ENCODE measurements at regions not wholly inside any gene's neighbourhood (a gene's known extent, or its start where the extent isn't known, plus 50 kb on each side); places are given as distances from the start of the nearest gene placed in this dataset.
"Not testable (repeated sequence)": the region's sequence is repeated elsewhere in the genome, so short reads cannot be mapped to it uniquely, and the experiment has no call there.

- DNase-seq (ENCODE audit: low spot score) = no peak
Measured at GRCh38 chr7:50251765-50252164, 52.8 kb upstream of the IKZF1 start.

DNA sequence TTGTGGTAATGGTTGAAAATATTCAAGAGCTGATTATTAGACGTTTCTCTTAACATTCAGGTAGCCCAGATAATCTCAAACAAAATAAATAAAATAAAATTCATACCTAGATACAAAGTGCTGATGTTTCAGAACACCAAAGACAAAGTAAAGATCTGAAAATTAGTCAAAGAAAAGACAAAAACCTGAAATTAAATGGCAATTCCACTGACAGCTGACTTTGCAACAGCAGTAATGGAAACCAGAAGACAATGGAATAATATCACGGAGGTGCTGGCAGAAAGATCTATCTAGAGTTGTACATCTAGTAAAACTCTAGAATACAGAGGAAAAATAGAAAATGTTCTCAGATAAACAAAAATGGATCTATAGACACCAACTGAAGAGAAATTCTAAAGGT, 58.0 kb upstream of the IKZF1 start:
- DNase-seq (ENCODE audit: low spot score) = no peak

DNA sequence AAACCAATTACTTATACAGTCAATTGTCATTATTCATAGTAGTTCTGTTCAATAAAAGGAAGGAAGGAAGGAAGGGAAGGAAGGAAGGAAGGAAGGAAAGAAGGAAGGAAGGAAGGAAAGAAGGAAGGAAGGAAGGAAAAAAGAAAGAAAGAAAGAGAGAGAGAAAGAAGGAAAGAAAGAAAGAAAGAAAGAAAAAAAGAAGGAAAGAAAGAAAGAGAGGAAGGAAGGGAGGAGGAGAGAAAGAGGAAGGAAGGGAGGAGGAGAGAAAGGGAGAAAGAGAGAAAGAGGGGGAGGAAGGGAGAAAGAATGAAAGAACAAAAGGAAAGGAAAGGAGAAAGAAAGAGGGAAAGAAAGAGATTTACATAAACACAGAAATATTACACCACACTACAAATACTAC, 62.4 kb upstream of the IKZF1 start:
- DNase-seq (ENCODE audit: low spot score) = not testable (repeated sequence)

DNA sequence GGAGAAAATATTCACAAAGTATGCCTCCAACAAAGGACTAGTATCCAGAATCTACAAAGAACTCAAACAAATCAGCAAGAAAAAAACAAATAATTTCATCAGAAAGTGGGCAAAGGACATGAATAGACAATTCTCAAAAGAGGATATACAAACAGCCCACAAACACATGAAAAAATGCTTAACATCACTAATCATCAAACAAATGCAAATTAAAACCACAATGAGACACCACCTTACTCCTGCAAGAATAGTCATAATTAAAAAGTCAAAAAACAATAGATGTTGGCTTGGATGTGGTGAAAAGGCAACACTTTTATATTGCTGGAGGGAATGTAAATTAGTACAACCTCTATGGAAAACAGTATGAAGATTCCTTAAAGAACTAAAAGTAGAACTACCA, 63.8 kb upstream of the IKZF1 start:
- DNase-seq (ENCODE audit: low spot score) = not testable (repeated sequence)

DNA sequence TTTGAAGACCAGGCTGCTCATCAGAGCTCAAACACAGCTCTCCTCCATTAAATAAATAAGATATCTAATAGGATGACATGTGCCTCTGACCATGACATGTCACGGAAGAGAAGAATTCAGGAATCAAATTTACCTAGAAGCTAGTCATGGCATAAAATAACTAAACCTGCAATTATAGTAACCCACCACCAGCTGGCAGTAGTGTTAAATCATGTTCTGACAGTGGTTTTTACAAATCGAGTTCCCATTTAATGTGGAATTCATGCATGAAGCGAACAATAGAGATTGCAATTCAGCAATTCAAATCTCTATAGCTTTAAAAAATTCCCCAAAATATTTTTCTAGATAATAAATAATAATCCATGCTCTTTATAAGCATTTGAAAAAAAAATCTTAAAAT, 74.6 kb upstream of the IKZF1 start:
- no peak for DNase-seq (ENCODE audit: low spot score)

DNA sequence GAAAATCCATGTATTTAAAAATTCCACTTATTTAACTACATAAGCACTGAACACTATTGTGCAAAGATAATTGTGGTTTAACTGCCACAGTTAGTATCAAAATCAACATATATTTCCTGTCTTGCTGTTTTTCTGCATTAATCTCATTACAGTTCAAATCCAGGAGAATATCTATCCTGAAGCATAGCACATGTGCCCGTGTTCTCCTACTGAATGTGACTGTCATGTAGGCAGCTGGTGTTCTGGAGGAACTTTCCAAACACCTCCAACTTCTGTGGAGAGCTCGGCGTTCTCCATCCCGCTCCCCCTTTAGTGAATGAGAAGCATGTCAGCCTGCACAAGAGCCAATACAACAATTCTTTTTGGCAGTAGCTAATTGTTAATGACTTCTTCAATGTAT, 76.4 kb upstream of the IKZF1 start:
- DNase-seq (ENCODE audit: low spot score) = no peak

- no peak for DNase-seq (ENCODE audit: low spot score)
Measured at GRCh38 chr7:50227726-50228125, 76.8 kb upstream of the IKZF1 start.

- DNase-seq (ENCODE audit: low spot score) = no peak
Measured at GRCh38 chr7:50226669-50227068, 77.8 kb upstream of the IKZF1 start.

GRCh38 chr7:50226145-50226544, 78.4 kb upstream of the IKZF1 start:
- DNase-seq (ENCODE audit: low spot score) = no peak

GRCh38 chr7:50221433-50221832, 83.1 kb upstream of the IKZF1 start:
- DNase-seq (ENCODE audit: low spot score) = no peak

GRCh38 chr7:50221028-50221427, 83.5 kb upstream of the IKZF1 start:
- DNase-seq (ENCODE audit: low spot score) = no peak

- no peak for DNase-seq (ENCODE audit: low spot score)
Measured at GRCh38 chr7:50220273-50220672, 84.2 kb upstream of the IKZF1 start.

GRCh38 chr7:50217821-50218281, 86.7 kb upstream of the IKZF1 start:
- DNase-seq (ENCODE audit: low spot score) = no peak

DNA sequence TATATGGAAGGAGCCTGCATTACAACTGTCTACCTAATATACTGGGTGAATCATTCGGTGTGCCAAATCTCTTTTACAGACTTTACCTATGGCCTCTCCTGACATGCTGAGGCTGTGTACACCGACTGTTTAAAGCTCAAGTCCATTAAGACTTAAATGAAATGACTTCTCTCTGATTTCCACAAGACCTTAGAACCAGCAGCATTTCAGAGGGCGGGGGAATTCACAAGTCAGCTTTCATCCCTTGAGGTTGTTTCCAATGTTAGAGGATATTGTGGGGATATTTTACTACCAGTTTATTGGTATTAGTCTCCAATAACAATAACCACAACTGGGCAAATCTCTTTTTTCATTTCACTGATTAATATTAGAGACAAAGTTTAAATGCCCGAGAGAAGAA, 87.1 kb upstream of the IKZF1 start:
- no peak for DNase-seq (ENCODE audit: low spot score)

DNA sequence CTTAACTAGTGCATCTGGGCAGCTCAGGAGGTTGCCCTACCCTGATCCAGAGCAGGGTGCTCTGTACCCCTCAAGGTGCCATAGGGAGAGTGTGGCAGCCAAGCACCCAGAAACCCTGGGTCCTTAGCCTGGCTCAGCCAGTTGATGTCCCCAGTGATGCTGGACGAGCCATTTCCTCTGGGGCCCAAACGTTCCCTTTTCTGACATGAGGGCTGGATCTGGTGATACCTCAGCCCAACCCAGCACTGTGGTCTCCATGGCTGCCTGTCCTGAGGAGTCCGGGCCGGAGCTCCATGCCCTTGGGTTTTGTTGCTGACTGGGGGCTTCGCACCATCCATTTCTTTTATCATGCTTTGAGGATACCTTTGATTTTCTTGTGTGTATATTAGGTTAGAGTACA, 87.9 kb upstream of the IKZF1 start:
- no peak for DNase-seq (ENCODE audit: low spot score)

DNA sequence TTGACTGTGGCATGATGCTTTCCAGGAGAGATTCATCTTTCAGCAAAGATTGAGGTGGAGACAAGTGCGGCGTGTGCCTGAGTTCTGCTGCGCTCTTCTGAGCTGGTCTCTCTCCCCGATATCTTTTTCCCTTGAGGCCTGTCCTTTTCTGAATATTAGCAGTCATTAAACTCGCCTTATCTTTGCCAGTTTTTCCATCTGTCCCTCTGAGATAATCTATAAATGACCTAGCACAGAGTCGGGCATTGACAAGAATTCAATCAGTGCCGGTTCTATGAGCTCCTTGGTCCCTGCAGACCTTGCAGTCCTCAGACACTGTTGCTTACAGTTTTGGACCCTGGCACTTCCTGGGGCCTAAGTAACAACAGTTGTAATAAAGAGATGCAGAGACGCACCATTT, 89.7 kb upstream of the IKZF1 start:
- DNase-seq (ENCODE audit: low spot score) = no peak

GRCh38 chr7:50214126-50214670, 90.3 kb upstream of the IKZF1 start:
- no peak for DNase-seq (ENCODE audit: low spot score)

- DNase-seq (ENCODE audit: low spot score) = no peak
Measured at GRCh38 chr7:50213622-50214017, 90.9 kb upstream of the IKZF1 start.

DNA sequence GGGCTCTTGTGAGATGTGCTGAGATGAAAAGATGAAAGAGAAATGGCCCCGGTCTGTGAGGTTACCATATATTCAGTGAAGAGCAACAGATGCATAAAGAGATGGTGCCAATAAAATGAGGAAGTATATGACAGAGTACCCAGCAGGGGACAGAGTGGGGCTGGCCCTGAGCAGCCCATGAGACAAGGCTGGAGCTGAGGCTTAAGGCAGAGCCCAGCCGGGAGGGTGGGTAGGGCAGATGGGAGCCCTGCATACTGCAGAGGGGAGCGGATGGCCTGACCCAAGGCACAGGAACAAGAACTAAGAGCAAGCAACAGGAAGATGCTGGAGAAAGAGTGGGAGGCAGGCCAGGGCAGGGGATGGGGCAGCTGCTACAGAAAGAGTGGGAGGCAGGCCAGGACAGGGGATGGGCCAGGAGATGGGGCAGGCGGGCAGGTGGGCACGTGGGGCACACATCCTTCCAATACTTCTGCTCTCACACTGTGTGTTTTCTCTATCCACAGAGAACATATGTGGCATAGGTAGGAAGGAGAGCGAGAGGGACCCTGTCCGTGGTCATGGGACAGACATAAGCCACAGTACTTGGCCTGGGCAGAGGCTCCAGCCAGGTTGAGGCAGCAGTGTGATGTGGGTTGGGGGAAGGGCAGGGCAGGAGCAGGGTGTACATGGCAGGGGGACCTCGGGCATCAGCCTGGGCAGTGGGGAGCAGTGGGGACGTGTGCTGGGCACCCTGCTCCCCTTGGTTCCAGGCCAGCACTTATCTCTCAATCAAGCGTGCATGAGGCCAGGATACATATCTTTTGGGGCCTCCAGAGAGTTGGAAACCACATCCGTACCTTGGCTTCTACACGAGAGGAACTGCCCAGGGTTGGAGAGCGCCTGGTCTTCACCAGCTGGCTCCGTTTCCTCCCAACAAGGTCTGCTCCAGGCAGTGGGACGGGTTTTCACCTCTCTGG, 91.6 kb upstream of the IKZF1 start:
- DNase-seq (ENCODE audit: low spot score) = no peak

DNA sequence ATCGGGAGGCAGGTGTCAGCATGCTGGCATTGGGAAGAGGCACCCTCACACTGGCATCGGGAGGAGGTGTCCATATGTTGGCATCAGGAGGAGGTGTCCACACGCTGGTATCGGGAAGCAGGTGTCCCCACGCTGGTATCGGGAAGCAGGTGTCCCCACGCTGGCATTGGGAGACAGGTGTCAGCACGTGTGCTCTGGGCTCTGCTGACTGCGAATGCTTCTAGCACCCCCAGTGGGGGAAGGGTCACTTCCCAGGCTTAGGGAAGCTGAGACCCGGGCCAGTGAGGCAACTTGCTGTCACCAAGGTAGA, 92.5 kb upstream of the IKZF1 start:
- no peak for DNase-seq (ENCODE audit: low spot score)

- no peak for DNase-seq (ENCODE audit: low spot score)
Measured at GRCh38 chr7:50211130-50212015, 93.1 kb upstream of the IKZF1 start.

- no peak for DNase-seq (ENCODE audit: low spot score)
Measured at GRCh38 chr7:50210706-50211115, 93.8 kb upstream of the IKZF1 start.

All from A172 (cell line).